ENCODE measurements at regions not wholly inside any gene's neighbourhood (a gene's known extent, or its start where the extent isn't known, plus 50 kb on each side); places are given as distances from the start of the nearest gene placed in this dataset.
"Not testable (repeated sequence)": the region's sequence is repeated elsewhere in the genome, so short reads cannot be mapped to it uniquely, and the experiment has no call there.

- DNase-seq (ENCODE audit: low read depth): no peak
These were observed 418.2 kb downstream of the TUSC1 start for GRCh38 chr9:25260046-25260445.

DNA sequence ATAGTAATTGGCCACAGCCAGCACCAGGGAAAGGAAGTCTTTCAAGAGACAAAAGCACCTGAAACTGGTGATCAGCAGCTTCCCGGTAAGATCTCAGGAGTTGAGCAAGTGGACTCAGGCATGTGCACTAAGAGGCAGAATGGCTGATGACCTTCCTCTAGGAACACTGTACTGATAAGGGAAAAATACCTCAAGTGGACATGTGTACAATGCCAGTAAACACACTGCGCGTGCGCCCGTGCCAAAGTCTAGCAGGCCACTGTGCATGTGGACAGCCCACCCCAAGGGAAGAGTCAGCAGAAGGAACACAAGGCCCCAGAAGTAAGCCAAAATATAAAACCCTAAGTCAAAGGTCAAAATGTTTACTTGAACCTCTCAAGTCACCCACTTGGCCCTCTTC lies 423.0 kb downstream of the TUSC1 start:
- DNase-seq (ENCODE audit: low read depth): no peak

- DNase-seq (ENCODE audit: low read depth): no peak
These were observed 424.2 kb downstream of the TUSC1 start for GRCh38 chr9:25254051-25254450.

DNA sequence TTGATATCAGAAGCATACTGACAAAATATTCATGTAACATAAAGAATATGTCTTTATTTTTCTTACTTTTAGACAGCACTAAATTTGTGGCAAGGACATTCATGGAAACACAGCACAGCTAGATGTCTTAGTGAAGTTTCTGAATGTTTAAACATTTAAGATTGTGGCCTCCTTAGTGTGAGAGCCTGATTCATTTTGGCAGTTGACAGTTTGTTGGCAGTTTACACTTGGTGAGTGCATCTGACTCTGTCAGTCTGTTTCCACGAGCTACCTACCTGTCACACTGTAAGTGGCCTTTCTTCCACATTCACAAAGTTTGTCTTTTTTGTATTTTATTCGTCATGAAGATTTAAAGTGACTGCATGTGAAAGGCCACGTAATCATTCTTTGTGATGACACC lies 436.8 kb downstream of the TUSC1 start:
- DNase-seq (ENCODE audit: low read depth): no peak

GRCh38 chr9:25226901-25227686 lies 451.1 kb downstream of the TUSC1 start:
- DNase-seq (ENCODE audit: low read depth): no peak

DNA sequence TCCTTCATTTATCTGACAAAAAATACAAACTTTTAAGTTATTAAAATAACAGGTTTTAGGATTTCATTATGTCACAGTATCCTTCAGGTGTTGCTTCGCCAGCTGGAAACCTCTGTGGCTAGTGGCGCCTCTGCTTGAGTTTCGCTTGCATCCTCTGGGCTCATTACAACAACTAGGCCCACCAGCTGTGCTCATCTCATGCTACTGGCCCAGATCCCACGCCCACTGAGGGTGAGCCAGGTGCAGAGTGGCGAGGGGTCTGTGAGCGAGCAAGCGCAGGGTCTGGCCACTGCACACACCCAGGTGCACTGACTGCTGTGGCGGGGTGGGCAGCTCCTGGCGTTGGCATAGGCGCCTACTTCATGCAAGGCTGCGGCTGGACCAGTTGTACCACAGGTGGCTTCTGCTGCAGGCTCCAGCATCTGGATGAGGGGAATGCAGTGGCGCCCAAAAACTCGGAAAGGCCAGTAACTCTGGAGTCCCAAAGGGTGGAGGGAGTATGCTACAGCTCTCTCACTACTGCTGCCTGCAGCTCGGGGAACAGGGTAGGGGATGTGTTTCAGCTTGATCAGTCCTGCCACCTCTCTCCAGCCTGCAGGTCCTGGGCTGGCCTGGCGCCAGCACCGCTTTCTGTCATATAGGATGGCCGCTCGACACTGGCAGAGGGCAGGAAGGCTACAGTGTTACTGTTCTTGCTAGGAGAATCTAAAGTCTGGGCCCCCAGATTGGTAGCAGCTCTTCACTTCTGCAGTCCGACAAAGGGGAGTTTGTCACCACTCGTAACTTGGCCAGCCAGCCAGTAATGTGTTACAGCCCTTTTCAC lies 452.1 kb downstream of the TUSC1 start:
- DNase-seq (ENCODE audit: low read depth): no peak

DNA sequence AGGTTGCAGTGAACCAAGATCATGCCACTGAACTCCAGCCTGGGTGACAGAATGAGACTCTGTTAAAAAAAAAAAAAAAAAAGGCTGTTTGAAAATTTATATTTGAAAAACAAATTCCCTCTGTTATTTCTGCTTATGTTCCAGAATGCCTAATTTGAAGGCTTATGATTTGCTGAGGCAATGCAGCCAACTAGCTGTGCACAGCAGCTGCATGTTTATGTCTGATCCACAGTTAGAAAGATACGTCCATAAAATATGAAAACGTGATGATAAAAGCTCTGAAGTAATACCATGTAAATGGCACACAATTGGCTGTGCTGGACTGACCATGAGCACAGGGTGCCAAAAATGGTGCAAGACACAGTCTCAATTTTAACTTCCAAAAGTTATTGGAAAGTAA lies 453.2 kb downstream of the TUSC1 start:
- no peak for DNase-seq (ENCODE audit: low read depth)

DNA sequence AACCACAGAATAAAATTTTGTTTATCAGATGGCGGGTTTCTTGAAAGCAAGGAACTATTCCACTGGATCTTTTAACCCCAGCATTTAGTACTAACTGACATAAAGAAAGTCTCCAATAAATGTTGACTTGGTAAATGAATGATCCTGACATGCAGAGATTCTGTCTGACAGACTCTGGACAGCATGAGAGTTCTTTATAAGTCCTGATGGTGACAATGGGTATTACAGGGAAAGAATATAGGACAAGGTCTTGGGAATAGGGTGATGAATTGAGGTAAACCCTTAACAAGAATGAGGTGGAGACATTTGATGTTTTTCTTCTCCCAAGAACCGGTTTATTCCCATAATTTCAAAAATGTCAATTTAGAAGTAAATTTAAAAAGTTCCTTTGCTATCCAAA lies 453.9 kb downstream of the TUSC1 start:
- DNase-seq (ENCODE audit: low read depth): no peak

- no peak for DNase-seq (ENCODE audit: low read depth)
These were observed 465.9 kb downstream of the TUSC1 start for GRCh38 chr9:25212361-25212760.

- DNase-seq (ENCODE audit: low read depth): no peak
These were observed 470.6 kb downstream of the TUSC1 start for GRCh38 chr9:25207402-25208195.

DNA sequence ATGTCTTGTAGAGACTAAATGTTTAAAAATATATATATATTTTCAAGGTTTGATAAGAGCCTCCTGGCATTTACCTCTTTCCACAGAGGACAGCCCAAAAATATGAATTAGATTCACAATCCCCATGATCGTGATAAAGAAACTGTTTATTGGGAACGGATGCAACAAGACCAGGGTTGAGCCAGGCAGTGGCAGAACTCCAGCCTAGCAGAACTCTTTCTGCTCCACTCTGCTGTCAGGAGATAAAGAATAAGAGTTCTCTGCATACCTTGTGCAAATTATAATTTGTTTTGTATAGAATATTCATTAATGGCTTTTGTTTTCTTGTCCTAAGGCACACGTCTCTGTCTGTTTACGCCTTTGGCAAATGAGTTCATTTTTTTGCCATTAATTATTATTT lies 472.2 kb downstream of the TUSC1 start:
- DNase-seq (ENCODE audit: low read depth): no peak

- DNase-seq (ENCODE audit: low read depth): no peak
These were observed 473.0 kb downstream of the TUSC1 start for GRCh38 chr9:25205285-25205684.

DNA sequence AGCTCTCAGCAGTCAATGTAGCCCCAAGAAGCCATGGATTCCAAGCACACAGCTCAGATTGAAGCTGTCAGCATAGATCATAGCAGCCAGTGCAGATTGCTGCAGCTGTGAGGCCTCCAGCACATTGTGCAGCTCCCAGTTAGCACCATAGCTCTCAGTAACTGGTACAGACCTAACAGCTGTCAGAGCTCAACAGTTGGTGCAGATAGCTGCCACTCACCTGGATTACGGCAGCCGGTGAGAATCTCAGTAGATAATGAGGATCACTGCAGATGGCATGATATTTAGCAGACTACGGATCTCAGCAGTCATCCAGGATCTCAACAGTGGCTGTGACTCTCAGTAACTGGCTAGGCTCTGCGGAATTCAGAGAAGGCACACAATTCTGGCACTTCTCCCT lies 500.4 kb downstream of the TUSC1 start:
- DNase-seq (ENCODE audit: low read depth): no peak

- no peak for DNase-seq (ENCODE audit: low read depth)
These were observed 548.7 kb downstream of the TUSC1 start for GRCh38 chr9:25129537-25129936.

DNA sequence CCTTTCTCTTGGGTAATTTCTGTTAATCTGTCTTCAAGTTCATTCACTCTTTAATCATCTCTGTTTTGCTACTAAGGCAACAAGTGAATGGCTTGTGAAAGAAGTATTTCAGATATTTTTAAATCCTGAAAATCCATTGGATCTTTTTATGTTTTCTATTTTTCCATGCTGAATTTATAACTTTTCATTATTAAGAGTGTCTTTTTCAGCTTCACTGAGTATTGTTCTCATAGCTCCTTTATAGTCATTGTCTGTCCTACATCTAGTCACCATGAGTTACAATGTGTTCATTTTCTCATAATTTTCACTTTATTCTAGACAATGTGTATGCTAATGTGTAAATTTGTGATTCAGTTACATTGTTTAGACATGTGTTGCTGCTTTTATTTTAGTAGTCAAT lies 556.4 kb downstream of the TUSC1 start:
- DNase-seq (ENCODE audit: low read depth): no peak

GRCh38 chr9:25119041-25119440 lies 559.2 kb downstream of the TUSC1 start:
- no peak for DNase-seq (ENCODE audit: low read depth)

GRCh38 chr9:25117791-25118190 lies 560.5 kb downstream of the TUSC1 start:
- no peak for DNase-seq (ENCODE audit: low read depth)

DNA sequence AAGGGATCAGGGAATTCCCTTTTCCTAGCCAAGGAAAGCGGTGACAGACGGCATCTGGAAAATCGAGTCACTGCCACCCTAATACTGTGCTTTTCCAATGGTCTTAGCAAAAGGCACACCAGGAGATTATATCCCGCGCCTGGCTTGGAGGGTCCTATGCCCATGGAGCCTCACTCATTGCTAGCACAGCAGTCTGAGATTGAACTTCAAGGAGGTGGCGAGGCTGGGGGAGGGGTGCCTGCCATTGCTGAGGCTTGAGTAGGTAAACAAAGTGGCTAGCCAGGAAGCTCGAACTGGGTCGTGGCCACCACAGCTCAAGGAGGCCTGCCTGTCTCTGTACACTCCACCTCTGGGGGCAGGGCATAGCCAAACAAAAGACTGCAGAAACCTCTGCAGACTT lies 556.5 kb upstream of the IZUMO3 start:
- DNase-seq (ENCODE audit: low read depth): not testable (repeated sequence)

- DNase-seq (ENCODE audit: low read depth): no peak
These were observed 548.8 kb upstream of the IZUMO3 start for GRCh38 chr9:25094518-25094917.

DNA sequence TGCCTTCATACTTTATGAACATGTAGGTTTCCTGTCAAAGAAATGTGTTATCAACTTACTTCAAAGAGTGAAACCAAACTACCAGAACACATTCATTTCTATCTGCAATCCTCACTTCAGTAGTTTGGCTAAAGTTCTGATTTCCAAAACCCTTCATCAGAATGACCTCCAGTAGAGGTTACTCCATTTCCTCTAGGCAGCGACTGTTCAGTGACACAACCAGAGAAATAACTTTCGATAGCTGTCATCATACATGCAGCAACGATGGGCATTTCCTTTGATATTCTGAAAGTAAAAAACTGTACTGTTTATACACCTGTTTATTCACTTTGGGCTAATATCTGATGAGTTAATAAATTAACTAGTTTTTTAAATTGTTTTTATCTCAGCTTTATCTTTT lies 532.5 kb upstream of the IZUMO3 start:
- DNase-seq (ENCODE audit: low read depth): no peak

DNA sequence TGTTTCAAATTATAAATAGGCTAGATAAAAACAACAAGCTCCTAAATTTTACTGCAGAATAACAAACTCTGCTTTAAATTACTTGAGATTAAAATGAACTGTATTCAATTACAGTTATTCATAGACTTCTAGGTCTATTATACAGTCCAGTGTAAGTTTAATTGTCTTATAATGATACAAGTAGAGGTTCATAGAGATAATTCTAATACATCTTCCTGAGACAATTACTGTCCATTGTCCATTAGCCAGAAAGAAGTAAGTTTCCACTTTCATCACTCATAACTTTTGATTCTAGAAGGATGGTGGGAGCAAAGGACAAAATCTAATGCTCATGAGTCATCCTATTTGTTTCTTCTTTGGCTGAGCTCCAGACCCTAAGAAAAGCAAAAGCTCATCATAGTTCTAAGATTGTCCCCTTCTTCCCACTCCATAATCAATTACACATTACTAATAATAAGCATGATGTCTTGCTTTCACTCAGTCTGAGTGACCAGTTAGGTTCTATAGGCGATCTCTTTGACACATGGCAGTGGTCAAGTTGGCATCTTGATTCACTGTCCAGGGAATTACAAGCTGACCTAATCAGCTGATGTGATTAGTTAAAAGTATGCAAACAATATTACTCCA lies 502.5 kb upstream of the IZUMO3 start:
- no peak for DNase-seq (ENCODE audit: low read depth)

- DNase-seq (ENCODE audit: low read depth): not testable (repeated sequence)
These were observed 499.8 kb upstream of the IZUMO3 start for GRCh38 chr9:25045469-25045868.

All from amniotic epithelial cell (primary cell).